HG03045 (cell line): ENCODE measurements at regions not wholly inside any gene's neighbourhood (a gene's known extent, or its start where the extent isn't known, plus 50 kb on each side); places are given as distances from the start of the nearest gene placed in this dataset.

Experiments
- ATAC-seq: cut with Tn5 transposase; IDR thresholded peaks from one replicate; pipeline ENCODE4 v1.9.1; 2021; ENCODE audit warnings: mild to moderate bottlenecking, moderate library complexity; ENCODE audit not compliant: unreplicated experiment

DNA sequence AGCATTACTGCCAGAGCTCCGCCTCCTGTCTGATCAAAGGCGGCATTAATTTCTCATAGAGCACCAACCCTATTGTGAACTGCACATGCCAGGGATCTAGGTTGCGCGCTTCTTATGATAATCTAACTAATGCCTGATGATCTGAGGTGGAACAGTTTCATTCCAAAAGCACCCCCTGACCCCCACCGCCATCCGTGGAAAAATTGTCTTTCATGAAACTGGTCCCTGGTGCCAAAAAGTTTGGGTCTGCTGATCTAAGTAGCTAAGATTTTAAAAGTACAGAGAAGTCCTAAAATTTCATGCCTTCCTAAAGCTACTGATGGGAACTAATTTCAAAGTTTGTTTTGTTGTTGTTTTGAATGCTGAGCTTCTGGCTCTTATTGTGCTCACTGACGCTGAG lies 281.6 kb downstream of the PRL start:
- no peak for ATAC-seq

DNA sequence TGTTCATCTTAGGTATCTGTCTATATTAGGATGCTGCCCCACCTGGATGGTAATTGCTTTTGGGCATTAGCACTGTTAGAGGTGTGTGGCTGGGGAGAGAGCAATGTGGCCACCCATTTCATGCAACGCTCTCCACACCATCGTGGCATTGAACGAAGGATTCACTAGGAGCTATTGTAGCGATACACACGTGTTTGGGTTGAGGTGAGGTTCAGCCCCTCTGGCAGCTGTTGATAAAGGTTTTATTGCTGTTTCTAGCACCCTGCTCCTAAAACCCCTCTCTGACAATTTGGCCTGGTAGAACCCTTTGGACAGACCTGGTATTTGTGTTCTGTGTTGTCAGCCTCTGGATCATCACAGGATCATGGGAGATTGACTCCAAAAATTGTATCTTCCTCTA lies 280.9 kb downstream of the PRL start:
- ATAC-seq = no peak

DNA sequence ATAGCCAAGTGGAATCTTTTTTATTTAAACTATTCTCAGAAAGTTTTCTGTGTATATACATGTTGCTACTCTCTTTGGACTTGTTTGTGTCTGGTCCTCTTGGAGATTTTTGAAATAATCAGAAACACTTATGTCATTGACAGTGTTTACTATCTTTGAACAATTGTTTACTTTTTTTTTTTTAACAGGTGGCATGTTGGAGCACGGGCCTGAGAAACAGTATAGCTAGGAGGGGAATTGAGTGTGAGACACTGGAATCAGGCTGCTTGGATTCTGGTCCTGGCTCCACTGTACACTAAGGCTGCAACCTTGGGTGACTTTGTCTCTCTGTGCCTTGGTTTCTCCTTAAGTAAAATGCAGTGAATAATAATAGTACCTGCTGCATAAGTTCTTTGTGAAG lies 279.6 kb downstream of the PRL start:
- no peak for ATAC-seq

DNA sequence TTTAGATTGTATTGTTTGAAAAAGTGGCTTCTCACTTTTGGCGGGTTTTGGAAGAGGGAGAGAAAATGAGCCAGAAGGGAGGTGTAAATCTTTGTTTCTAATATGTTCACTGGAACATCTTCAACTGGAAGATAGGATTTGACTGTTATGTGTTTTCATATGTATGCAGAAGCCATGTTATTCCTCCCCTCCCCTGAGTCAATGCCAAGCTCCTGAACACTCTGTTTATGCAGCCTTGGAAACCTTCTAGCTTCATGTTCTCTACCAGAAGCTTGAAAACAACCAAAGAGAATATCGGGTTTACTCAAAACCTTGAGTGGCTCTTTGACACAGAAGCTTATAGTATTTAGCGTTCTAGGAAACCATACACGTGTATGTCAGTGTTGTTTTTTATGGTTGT lies 279.1 kb downstream of the PRL start:
- no peak for ATAC-seq

DNA sequence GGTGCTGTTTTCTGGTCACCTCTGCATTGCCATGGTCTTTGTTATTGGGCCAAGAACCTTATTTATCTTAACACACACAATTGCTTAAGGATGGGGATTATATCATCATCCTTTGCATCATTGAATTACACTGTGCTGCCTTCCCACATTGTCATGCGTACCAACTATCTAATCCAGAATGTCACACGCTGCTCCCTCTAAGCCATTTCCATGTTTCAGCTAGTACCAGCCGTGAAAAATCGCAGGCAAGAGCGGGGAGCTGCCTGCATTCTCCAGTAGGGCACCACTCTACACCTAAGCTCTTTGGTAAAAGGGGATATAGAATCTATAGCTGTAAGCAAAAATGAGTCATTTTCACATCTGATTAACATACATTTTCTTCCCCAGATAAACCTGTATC lies 277.0 kb downstream of the PRL start:
- ATAC-seq = no peak

DNA sequence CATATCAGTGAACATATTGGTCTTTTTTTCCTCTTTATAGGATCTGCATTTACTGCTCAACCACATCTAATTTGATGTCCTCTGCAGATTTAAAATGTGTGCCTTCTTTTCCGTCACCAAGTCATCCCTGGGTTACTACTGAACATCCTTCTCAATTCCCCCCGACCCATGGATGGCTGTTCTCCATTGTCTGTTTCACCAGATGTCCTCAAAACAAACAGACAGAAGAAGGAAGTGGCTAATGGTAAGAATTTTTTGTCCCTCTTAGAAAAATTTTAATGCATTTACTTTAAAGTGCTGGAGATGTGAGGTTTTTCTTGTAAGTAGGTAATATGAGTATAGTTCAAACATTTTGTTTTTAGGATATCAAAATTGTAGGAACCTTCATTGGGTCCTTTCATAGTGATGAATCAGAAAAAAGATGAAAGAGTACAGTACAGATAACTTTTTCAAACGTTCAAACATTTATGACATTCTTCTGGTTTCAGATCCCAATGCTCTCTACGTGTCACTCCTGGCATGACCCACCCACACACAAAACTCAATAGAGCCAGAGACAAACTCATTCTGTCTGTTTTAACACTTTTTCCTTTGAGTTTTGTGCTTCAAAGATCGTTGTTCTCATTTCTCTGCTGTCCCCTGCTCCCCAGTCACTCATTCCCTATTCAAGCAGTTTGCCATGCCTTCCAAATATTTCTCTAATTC lies 276.4 kb downstream of the PRL start:
- no peak for ATAC-seq

DNA sequence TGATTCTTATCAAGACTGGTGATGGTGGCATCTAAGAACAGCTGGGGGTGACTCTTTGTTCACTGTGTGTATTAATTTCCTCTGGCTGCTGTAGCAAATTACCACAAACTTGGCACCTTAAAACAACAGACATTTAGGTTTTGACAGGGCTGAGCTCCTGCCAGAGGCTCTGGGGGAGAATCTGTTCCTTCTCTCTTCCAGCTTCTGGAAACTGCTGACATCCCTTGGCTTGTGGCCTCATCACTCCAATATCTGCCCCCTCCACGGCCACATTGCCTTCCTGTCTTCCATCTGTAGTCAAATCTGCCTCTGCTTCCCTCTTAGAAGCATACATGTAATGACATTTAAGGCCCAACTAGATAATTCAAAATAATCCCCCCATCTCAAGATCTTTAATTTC lies 274.9 kb downstream of the PRL start:
- no peak for ATAC-seq

DNA sequence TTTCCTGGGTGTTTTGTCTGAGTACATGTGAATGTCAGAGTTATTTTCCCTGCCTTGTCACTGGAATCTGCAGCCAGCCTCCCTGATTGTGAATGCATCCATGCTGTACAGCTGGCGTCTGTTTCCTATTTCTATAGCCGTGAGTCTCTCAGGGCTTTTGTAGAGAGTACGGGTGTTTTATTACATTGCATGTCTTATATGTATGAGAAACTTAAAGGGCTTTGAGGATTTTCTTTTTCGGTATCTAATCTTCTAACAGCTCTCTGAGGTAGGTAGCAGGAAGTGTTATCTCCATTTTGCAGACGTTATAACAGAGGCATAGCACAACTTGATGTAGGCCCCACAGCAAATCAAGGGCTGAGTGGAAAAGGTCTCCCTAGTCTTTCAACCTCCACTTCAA lies 272.9 kb downstream of the PRL start:
- ATAC-seq = no peak

DNA sequence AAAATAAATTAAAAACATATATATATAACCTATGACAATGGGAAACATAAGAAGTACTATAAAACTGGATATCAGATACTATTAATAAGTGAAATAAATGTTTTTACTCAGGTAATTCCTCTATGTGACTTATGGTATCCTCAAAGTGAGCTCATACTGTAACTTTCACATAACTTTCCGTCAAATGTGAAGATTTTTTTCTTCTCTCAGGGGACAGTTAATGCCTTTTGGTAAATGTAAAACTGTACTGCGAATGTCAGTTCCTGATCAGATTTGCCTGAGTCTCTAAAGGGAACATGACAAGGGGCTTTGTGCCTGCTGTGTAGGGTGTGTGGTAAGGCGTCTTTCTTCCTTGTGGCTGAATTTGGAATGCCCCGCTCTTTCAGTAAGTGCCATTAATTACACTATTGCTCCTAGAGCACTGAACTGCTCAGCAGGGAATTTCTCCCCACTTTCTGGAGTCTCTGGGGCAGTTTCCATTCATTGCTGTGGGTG lies 271.8 kb downstream of the PRL start:
- ATAC-seq = peak; percentile 39

DNA sequence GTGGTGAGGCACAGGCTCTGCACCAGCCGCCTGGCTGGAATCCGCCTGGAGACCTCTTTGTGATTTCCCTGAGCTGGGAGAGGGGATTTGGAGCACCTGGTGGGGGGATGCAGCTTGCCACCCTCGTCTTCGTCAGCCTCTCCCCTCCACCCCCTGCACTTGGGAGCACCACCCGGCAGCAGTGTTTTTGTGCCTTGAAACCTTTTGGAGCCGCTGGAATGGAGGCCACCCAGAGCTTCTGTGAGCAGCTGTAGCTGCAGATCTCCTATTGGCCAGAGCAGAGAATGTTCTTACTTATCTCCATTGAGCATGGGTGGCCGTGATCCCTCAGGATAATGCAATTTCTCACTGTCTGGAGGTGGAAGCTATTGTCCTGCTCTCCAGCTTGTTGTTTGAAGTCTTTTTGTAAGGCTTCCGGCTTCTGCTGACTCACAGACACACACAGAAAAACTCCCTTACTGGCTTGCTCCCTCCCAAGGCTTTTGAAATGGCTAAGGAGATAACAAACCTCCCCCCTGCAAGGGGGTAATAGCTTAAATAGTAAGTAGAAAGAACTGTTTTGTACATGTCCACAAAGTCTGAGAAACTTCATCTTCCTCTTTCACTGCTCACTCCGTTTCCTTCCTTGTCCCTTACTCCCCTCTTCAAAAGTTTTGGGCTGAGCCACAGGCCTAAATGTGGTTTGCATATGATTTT lies 271.2 kb downstream of the PRL start:
- peak; percentile 47 for ATAC-seq

DNA sequence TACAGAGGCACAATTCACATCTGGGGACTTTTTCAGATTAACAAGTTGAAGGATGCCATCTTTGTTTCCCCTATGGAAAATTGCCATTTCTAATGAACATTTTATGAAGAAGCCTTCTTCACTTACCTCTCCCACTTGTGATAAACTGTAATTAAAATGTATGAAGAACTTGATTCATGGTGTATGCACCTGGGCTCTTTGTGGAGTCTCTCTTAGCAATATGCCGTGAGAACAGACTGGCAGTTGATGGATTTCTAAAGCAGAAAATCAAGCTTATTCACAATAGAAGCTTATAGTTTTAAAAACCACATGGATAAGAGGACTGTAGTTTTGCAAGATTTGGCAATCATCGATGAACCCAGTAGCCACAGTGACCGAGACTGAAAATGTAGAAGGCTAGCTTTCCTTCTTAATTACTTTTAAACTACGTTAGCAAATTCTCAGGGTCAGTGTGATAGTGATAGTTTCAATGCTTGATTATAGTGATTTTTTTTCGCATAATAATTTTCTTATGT lies 270.6 kb downstream of the PRL start:
- ATAC-seq = no peak

DNA sequence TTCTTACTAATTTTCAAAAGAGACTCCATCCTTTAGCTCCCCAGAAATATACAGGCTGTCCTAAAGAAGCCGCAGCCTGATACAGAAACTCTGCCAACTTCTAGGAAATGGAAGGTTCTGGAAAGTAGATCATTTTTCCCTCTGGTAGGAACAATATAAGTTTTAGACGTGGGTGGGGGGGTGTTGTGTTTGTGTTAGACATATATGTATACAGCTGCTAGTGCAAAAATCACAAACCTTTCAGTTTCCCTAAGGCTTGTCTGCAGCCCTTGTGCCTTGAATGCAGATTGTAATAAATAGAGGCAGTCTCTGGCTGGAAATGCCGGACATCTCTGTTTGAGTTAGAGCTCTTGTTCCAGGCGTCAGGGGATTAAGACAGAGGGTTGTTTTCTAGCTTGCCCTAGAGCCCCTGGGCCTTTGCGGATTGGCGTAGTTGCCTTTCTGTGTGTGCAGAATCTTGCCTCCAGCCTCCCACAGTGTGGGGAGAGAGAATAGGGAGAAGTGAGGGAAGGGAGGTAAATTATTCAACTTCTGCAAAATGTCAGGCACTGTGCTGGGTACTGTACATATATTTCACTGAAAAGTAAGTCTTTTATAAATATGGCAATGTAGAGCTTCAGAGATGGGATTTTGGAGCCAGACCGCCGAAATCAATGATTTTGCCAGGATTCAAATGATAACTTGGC lies 269.7 kb downstream of the PRL start:
- ATAC-seq = no peak

DNA sequence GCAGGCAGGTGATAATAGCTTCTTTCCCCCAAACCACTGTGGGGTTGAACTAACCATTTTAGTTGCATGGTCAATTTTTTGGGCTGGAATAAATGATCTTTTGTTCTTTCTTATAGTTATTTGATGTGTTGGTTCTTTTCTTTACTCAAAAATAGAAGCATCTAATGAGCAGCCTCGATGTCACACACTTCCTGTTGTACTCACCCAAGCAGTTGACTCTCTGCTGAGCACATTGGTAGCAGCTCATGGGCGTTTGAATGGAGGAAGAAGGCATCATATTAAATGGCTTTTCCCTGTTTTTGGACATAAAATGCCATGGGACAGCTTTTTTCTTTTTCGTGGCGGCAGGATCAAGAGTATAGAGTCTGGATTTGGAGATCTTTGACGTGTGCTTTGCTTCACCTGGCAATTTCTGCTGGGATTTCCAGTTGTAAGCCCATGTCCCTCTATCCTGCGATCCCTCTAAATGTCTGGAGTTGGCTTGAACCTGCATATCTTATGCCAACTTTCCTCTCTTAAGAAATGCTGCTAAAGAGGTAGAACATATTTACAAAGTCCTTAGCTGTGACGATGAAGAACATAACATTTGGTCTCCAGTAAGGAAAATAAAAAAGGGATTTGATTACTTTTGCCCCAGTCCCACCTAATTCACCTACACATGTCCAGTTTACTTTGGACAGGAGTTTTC lies 268.3 kb downstream of the PRL start:
- ATAC-seq = no peak

DNA sequence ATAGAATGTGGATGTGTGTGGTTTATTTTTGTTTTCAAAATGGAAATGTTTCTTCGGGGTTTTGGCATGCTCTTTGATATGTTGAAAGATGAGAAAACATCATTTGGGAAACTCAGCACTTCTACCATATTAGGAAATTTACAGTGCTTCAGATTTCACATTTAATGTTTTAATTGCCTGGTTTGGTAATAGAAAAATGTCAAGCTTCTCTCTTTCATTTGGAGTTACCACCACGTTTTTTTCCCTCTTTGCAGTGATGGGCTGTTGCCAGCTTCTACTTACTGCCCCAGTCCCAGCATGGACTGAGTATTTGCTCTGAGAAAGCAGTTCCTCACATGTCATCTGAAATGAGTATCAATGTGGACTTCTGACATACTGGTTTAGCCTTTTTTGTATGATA lies 267.7 kb downstream of the PRL start:
- no peak for ATAC-seq

DNA sequence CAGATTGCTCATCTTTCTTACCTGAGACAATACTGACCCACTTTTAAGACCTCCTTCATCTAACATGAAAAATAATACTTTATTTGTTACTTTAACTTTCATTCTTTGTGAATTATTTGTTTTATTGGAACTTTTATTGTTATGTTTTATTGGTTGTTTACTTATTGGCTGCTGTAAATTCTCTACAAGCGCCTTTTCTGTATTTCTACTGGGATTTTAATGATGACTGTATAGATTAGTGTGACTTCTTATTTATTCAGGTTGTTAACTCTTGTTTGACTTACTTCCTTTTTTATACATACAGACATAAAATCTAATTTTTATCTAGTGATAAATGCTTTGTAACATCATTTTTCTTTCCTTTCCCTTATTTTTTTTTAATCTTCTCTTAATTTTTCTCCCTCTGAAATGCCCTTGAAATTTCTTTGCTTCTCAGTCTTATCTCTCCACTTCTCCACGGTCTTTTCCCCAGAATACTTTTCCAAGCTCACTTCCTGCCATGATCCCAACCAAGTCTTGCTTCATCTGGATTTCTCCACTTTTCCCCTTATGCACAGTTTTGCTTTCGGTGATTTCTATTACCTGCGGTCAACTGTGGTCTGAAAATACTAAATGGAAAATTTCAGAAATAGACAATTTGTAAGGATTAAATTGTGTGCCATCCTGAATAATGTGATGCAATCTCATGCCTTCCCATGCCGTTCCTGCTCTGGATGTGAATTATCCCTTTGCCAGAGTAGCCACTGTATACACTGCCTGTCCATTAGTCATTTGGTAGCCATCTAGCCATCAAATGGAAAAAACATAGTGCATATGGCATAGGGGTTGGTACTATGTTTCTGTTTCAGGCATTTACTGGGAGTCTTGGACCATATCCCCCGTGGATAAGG lies 265.9 kb downstream of the PRL start:
- no peak for ATAC-seq

DNA sequence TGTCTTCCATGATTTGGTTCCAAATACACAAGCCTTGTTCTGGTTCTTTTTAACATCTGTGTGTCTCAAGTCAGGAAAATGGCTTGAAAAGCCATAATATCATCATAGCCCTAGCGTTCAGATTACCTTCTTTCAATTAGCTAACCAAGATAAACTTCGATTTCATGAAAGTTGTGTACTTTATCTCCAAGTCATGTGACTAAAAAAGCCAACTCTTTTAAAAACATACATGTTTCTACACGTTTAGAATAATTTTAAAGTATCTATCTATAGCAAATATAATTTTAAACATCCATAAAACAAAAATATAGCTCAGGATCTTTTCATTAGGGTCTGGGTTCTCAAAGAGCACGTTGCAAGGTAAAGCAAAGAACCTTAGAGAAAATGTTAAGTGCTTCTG lies 261.1 kb downstream of the PRL start:
- no peak for ATAC-seq

DNA sequence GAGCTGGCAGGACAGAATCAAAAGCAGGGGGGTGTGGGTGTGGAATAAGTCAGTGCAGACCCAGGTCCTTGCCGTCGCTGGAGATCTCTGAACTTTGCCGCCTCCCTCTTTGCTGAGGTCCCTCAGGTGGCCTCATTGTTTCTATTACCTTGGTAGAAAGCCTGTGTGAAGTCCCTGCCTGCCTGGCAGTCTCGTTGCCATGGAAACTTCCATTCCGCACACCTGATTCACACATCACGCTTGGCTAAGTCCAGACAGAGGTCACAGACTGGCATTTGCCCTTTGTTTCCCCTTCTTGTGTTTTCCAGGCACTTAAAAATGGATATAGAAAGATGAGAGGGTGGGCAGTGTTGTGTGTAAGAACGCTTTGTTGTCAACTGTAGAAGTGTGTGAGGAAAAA lies 260.6 kb downstream of the PRL start:
- no peak for ATAC-seq

DNA sequence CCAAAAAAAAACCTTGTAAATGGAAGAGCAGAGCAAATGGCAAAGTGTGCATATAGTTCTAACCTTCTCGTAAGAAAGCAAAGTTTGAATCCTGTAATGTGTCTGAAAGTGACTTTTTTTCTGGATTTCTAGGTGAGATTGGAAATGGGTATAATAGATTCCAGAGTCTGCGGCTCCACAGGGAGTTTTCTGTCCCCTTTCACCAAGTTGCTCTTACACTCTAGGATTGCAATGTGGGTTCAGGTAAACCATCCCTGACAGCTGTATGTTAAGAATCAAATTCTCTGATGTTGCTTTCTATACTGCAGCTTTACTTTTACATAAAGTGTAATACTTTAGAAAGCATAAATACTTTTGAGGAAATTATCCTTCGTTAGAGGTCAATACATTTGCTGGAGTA lies 260.1 kb downstream of the PRL start:
- ATAC-seq = no peak

DNA sequence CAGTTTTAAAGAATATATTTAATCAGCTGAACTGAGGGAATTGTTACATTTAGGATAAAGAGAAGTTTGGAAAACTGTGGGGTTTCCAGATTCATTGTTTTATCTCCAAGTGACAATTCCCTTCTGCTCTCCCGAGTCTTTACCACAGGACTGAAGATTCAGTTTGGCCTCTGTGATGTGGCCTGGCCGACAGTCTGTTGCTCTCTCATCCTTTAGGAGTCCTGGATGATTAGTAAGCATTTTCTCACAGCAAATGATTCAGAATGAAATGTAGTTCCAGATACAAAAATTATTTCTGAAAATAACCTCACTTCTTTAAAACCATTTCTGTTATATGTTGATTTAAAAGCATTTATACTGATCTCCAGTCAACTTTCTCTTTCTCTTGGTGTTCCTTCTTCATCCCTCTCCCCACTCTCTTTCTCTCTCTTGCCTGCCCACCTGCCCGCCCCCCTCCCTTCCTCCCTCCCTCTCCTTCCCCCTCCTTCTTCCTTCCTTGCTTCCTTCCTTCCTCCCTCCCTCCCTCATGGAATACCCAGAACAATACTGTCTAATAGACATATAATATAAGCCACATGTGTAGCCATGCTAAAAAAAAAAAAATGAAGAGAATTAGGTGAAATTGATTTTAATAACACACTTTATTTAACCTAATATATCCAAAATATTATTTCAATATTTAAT lies 254.9 kb downstream of the PRL start:
- ATAC-seq = no peak

DNA sequence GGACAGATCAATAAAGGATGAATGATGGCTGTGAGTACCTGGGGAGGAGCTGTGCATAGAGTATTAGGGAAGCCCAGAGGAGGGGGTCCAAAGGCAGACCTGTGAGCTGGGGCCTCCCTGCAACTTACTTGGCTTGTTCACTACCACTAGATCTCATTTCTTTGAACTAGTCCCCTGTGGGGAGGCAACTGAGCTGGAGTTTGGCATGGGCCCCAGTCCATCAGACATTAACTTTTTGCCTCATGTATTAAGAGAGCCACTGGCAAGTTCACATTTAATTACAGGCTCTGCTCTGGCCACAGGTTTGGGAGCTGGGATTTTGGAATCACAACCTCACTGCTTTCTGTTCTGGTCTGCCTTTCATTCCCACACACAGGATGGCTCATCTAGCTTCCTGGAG lies 254.1 kb downstream of the PRL start:
- no peak for ATAC-seq
